ENCODE measurements at regions not wholly inside any gene's neighbourhood (a gene's known extent, or its start where the extent isn't known, plus 50 kb on each side); places are given as distances from the start of the nearest gene placed in this dataset.

- TF ChIP-seq GLIS3 (CRISPR knock-in tag; IDR thresholded peaks at IDR 0.05) (no peak), CSDC2 (CRISPR knock-in tag; IDR thresholded peaks at IDR 0.05) (no peak)
- TF ChIP-seq, protein P1, sequence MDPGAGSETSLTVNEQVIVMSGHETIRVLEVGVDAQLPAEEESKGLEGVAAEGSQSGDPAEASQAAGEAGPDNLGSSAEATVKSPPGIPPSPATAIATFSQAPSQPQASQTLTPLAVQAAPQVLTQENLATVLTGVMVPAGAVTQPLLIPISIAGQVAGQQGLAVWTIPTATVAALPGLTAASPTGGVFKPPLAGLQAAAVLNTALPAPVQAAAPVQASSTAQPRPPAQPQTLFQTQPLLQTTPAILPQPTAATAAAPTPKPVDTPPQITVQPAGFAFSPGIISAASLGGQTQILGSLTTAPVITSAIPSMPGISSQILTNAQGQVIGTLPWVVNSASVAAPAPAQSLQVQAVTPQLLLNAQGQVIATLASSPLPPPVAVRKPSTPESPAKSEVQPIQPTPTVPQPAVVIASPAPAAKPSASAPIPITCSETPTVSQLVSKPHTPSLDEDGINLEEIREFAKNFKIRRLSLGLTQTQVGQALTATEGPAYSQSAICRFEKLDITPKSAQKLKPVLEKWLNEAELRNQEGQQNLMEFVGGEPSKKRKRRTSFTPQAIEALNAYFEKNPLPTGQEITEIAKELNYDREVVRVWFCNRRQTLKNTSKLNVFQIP (CRISPR knock-in tag; IDR thresholded peaks at IDR 0.05; ENCODE audit: borderline replicate concordance, low read depth) = no peak
- no peak for ATAC-seq
These were observed 159.0 kb upstream of the RUNX1 start for GRCh38 chr21:35208104-35208503.

GRCh38 chr21:35207322-35207721, 158.2 kb upstream of the RUNX1 start:
- TF ChIP-seq ZNF70 (CRISPR knock-in tag; IDR thresholded peaks at IDR 0.05) (no peak), ZNF8 (CRISPR knock-in tag; IDR thresholded peaks at IDR 0.05) (no peak), CSDC2 (CRISPR knock-in tag; IDR thresholded peaks at IDR 0.05) (no peak), GLIS3 (CRISPR knock-in tag; IDR thresholded peaks at IDR 0.05) (no peak), ESRRG (CRISPR knock-in tag; IDR thresholded peaks at IDR 0.05) (no peak), BACH2 (CRISPR knock-in tag; IDR thresholded peaks at IDR 0.05; ENCODE audit: borderline replicate concordance) (no peak), ZNF565 (CRISPR knock-in tag; conservative IDR thresholded peaks at IDR 0.05; ENCODE audit: low read depth) (no peak), ZFP30 (CRISPR knock-in tag; IDR thresholded peaks at IDR 0.05) (no peak), PPARA (CRISPR knock-in tag; IDR thresholded peaks at IDR 0.05; ENCODE audit: borderline replicate concordance) (no peak), TCF4 (CRISPR knock-in tag; IDR thresholded peaks at IDR 0.05; ENCODE audit: borderline replicate concordance) (no peak), PATZ1 (CRISPR knock-in tag; IDR thresholded peaks at IDR 0.05; ENCODE audit: borderline replicate concordance) (no peak), TOX (CRISPR knock-in tag; IDR thresholded peaks at IDR 0.05; ENCODE audit: borderline replicate concordance) (no peak), ARNTL (CRISPR knock-in tag; IDR thresholded peaks at IDR 0.05; ENCODE audit: borderline replicate concordance, low read depth) (no peak)
- TF ChIP-seq, protein P2, sequence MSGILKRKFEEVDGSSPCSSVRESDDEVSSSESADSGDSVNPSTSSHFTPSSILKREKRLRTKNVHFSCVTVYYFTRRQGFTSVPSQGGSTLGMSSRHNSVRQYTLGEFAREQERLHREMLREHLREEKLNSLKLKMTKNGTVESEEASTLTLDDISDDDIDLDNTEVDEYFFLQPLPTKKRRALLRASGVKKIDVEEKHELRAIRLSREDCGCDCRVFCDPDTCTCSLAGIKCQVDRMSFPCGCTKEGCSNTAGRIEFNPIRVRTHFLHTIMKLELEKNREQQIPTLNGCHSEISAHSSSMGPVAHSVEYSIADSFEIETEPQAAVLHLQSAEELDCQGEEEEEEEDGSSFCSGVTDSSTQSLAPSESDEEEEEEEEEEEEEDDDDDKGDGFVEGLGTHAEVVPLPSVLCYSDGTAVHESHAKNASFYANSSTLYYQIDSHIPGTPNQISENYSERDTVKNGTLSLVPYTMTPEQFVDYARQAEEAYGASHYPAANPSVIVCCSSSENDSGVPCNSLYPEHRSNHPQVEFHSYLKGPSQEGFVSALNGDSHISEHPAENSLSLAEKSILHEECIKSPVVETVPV (CRISPR knock-in tag; IDR thresholded peaks at IDR 0.05) = no peak
- no peak for ATAC-seq

- ATAC-seq = no peak
- TF ChIP-seq SNAI2 (CRISPR knock-in tag; IDR thresholded peaks at IDR 0.05) = no peak
- TF ChIP-seq, protein P1 (CRISPR knock-in tag; IDR thresholded peaks at IDR 0.05; ENCODE audit: borderline replicate concordance, low read depth) = no peak
- TF ChIP-seq ESRRG (CRISPR knock-in tag; IDR thresholded peaks at IDR 0.05) = no peak
- no peak for TF ChIP-seq ARNTL (CRISPR knock-in tag; IDR thresholded peaks at IDR 0.05; ENCODE audit: borderline replicate concordance, low read depth)
- TF ChIP-seq, protein P2 (CRISPR knock-in tag; IDR thresholded peaks at IDR 0.05) = no peak
- TF ChIP-seq GLIS3 (CRISPR knock-in tag; IDR thresholded peaks at IDR 0.05) = no peak
- TF ChIP-seq TSHZ2 (CRISPR knock-in tag; IDR thresholded peaks at IDR 0.05) = no peak
- TF ChIP-seq ZFP3 (CRISPR knock-in tag; IDR thresholded peaks at IDR 0.05) = no peak
These were observed 157.3 kb upstream of the RUNX1 start for GRCh38 chr21:35206141-35207125.

All from SK-N-SH treated with all-trans-retinoic acid at 6 μM for 48 hours (cell line).